Activated CD4-positive, alpha-beta T cell treated with anti-CD3 and anti-CD28 coated beads for 24 hours (primary cell): ENCODE measurements at regions not wholly inside any gene's neighbourhood (a gene's known extent, or its start where the extent isn't known, plus 50 kb on each side); places are given as distances from the start of the nearest gene placed in this dataset.
"Not testable (repeated sequence)": the region's sequence is repeated elsewhere in the genome, so short reads cannot be mapped to it uniquely, and the experiment has no call there.

Experiments
- DNase-seq, 2 donors: peaks; one replicate each; pipeline ENCODE4 v3.0.0-alpha.2; 2020; ENCODE audit warnings: low read depth in 2 of 2

- no peak for DNase-seq
These were observed 488.3 kb upstream of the MAP2 start for GRCh38 chr2:208935531-208935930.

- DNase-seq, result no peak
These were observed 486.3 kb upstream of the MAP2 start for GRCh38 chr2:208937521-208937920.

GRCh38 chr2:208939852-208940251 is 484.0 kb upstream of the MAP2 start:
- no peak for DNase-seq

GRCh38 chr2:208945719-208946256 is 478.1 kb upstream of the MAP2 start:
- DNase-seq, result no peak

GRCh38 chr2:208948073-208948472 is 475.8 kb upstream of the MAP2 start:
- no peak for DNase-seq

- no peak for DNase-seq
These were observed 453.8 kb upstream of the MAP2 start for GRCh38 chr2:208970070-208970469.

- no peak for DNase-seq
These were observed 446.3 kb upstream of the MAP2 start for GRCh38 chr2:208977582-208977981.

- no peak for DNase-seq
These were observed 444.9 kb upstream of the MAP2 start for GRCh38 chr2:208978946-208979345.

GRCh38 chr2:208980321-208980720 is 443.5 kb upstream of the MAP2 start:
- no peak for DNase-seq

- DNase-seq, result no peak
These were observed 441.0 kb upstream of the MAP2 start for GRCh38 chr2:208982831-208983230.

- DNase-seq, result no peak
These were observed 440.4 kb upstream of the MAP2 start for GRCh38 chr2:208983486-208983885.

GRCh38 chr2:208984376-208985090 is 439.3 kb upstream of the MAP2 start:
- DNase-seq, result no peak

- no peak for DNase-seq
These were observed 438.2 kb upstream of the MAP2 start for GRCh38 chr2:208985644-208986043.

- DNase-seq, result no peak
These were observed 433.1 kb upstream of the MAP2 start for GRCh38 chr2:208990716-208991115.

- no peak for DNase-seq
These were observed 423.9 kb upstream of the MAP2 start for GRCh38 chr2:208999911-209000310.

- no peak for DNase-seq
These were observed 421.8 kb upstream of the MAP2 start for GRCh38 chr2:209002054-209002453.

GRCh38 chr2:209005371-209005770 is 418.5 kb upstream of the MAP2 start:
- DNase-seq, result no peak

GRCh38 chr2:209008636-209009287 is 415.1 kb upstream of the MAP2 start:
- no peak for DNase-seq

- not testable (repeated sequence) for DNase-seq
These were observed 405.2 kb upstream of the MAP2 start for GRCh38 chr2:209018633-209019032.

GRCh38 chr2:209029249-209029648 is 394.6 kb upstream of the MAP2 start:
- DNase-seq, result no peak

- no peak for DNase-seq
These were observed 379.5 kb upstream of the MAP2 start for GRCh38 chr2:209044307-209044706.

- DNase-seq, result no peak
These were observed 377.7 kb upstream of the MAP2 start for GRCh38 chr2:209046163-209046562.

GRCh38 chr2:209049608-209050007 is 374.2 kb upstream of the MAP2 start:
- DNase-seq, result no peak
